Brain microvascular endothelial cell (primary cell): ENCODE measurements at regions not wholly inside any gene's neighbourhood (a gene's known extent, or its start where the extent isn't known, plus 50 kb on each side); places are given as distances from the start of the nearest gene placed in this dataset.

Source experiments
- DNase-seq: peaks from one replicate; pipeline ENCODE4 v3.0.0-alpha.2; 2020
- H3K27ac ChIP-seq: fragments of 250-450 bp; sonication (Bioruptor Pico); 2 replicates; pipeline ENCODE4 v1.5.1; 2020; ENCODE audit warnings: mild to moderate bottlenecking, moderate library complexity
- H3K27me3 ChIP-seq: fragments of 250-450 bp; sonication (Bioruptor Pico); replicated peaks from 2 replicates; pipeline ENCODE4 v1.5.1; 2020; ENCODE audit warnings: mild to moderate bottlenecking
- H3K36me3 ChIP-seq: fragments of 250-450 bp; sonication (Bioruptor Pico); replicated peaks from 2 replicates; pipeline ENCODE4 v1.5.1; 2020; ENCODE audit warnings: mild to moderate bottlenecking
- H3K4me3 ChIP-seq: 2 replicates; pipeline ENCODE4 v1.5.1; 2011; ENCODE audit warnings: low read depth, mild to moderate bottlenecking, control low read depth, low read length, moderate library complexity
- CTCF ChIP-seq: IDR thresholded peaks from 2 replicates; pipeline ENCODE4 v1.5.1; 2011; ENCODE audit warnings: low read depth, mild to moderate bottlenecking, moderate library complexity, low read length, control low read depth, inconsistent platforms; ENCODE audit errors: missing control alignments
- in situ Hi-C: cut with HindIII; loops from 2 replicates; pipeline ENCODE4 v1.10.0; 2017; ENCODE audit warnings: low sequenced_read_pairs, low pct_ligation_motif_present

GRCh38 chr14:22386924-22387775 is 201.9 kb downstream of the DAD1 start:
- no peaks in the 10 kb centered on the region for H3K27me3 ChIP-seq
- no peak overlapping the region for H3K4me3 ChIP-seq
- TF ChIP-seq CTCF: peak; percentile 78
- no peaks in the 10 kb centered on the region for H3K36me3 ChIP-seq
- in situ Hi-C loops: no loop called here
- peak; percentile 70 for DNase-seq
- H3K27ac ChIP-seq: no peak overlapping the region

- no peak for TF ChIP-seq CTCF
- DNase-seq: no peak
- Histone ChIP-seq H3K36me3 (no peaks in the 10 kb centered on the region), H3K27ac (no peak overlapping the region), H3K27me3 (no peaks in the 10 kb centered on the region), H3K4me3 (no peak overlapping the region)
- in situ Hi-C loops: no loop called here
Measured at GRCh38 chr14:22384974-22385526, 204.0 kb downstream of the DAD1 start.

- Histone ChIP-seq H3K27ac (no peak overlapping the region), H3K4me3 (no peak overlapping the region), H3K36me3 (no peaks in the 10 kb centered on the region), H3K27me3 (no peaks in the 10 kb centered on the region)
- TF ChIP-seq CTCF: no peak
- in situ Hi-C loops: no loop called here
- no peak for DNase-seq
Measured at GRCh38 chr14:22384167-22384549, 204.9 kb downstream of the DAD1 start.

- Histone ChIP-seq H3K36me3 (no peaks in the 10 kb centered on the region), H3K4me3 (no peak overlapping the region), H3K27me3 (no peaks in the 10 kb centered on the region), H3K27ac (no peak overlapping the region)
- in situ Hi-C loops: no loop called here
- TF ChIP-seq CTCF: no peak
- no peak for DNase-seq
Measured at GRCh38 chr14:22383515-22384166, 205.4 kb downstream of the DAD1 start.

GRCh38 chr14:22382955-22383354 is 206.1 kb downstream of the DAD1 start:
- Histone ChIP-seq H3K4me3 (no peak overlapping the region), H3K27ac (no peak overlapping the region), H3K27me3 (no peaks in the 10 kb centered on the region), H3K36me3 (no peaks in the 10 kb centered on the region)
- TF ChIP-seq CTCF: no peak
- DNase-seq: no peak
- in situ Hi-C loops: no loop called here
